Mucosa of descending colon (tissue), 3 donors: ENCODE measurements at regions not wholly inside any gene's neighbourhood (a gene's known extent, or its start where the extent isn't known, plus 50 kb on each side); places are given as distances from the start of the nearest gene placed in this dataset.
"Not testable (repeated sequence)": the region's sequence is repeated elsewhere in the genome, so short reads cannot be mapped to it uniquely, and the experiment has no call there.

Experiments
- ATAC-seq: fragments of 200-7000 bp; cut with Tn5 transposase; one replicate; pipeline ENCODE4 v1.9.1; 2020; ENCODE audit warnings: mild to moderate bottlenecking, moderate library complexity
- DNase-seq, 3 donors: peaks; one replicate each; pipeline ENCODE4 v3.0.0-alpha.2; 2020
- H3K36me3 ChIP-seq: fragments of 200-600 bp; one replicate; pipeline ENCODE4 v1.8.0; 2021; ENCODE audit warnings: low read depth, mild to moderate bottlenecking
- H3K4me1 ChIP-seq: fragments of 200-600 bp; one replicate; pipeline ENCODE4 v1.8.0; 2021; ENCODE audit warnings: low read depth, mild to moderate bottlenecking
- H3K4me3 ChIP-seq: fragments of 200-600 bp; one replicate; pipeline ENCODE4 v1.8.0; 2021; ENCODE audit warnings: mild to moderate bottlenecking
- H3K9me3 ChIP-seq: fragments of 200-600 bp; one replicate; pipeline ENCODE4 v1.8.0; 2021; ENCODE audit warnings: mild to moderate bottlenecking
- CTCF ChIP-seq: fragments of 200-600 bp; IDR thresholded peaks from one replicate; pipeline ENCODE4 v1.8.0; 2022; ENCODE audit warnings: antibody characterized with exemption, mild to moderate bottlenecking
- intact Hi-C, 2 donors: fragments of 100-400 bp; cut with DNase I in 1 of 2; cut with micrococcal nuclease in 1 of 2; formaldehyde crosslinking; loops; one replicate each; pipeline versions ENCODE4 v1.11.0 to v1.11.1; 2022; cut with DNase I, micrococcal nuclease
- donor health status: DM: no; HTN: no; CAD: no; lungs with moderate emphysema.
- donor health status: DM: no; HTN: no; CAD: no.
- donor health status: DM: no; HTN: yes; CAD: no.

- Histone ChIP-seq H3K4me3 (no peak overlapping the region), H3K36me3 (no peaks in the 10 kb centered on the region), H3K4me1 (peaks cover 3% of the 10 kb centered on the region), H3K9me3 (no peaks in the 10 kb centered on the region)
- ATAC-seq (no peak), DNase-seq (no peak)
- no peak for TF ChIP-seq CTCF
- intact Hi-C loops: no loop called here
These were observed 2026.1 kb upstream of the CELF4 start for GRCh38 chr18:39591649-39592048.

- no peak for TF ChIP-seq CTCF
- Histone ChIP-seq H3K4me1 (no peaks in the 10 kb centered on the region), H3K4me3 (no peak overlapping the region), H3K36me3 (no peaks in the 10 kb centered on the region), H3K9me3 (no peaks in the 10 kb centered on the region)
- DNase-seq (no peak), ATAC-seq (no peak)
- intact Hi-C loops: no loop called here
These were observed 2023.9 kb upstream of the CELF4 start for GRCh38 chr18:39589496-39589895.

- ATAC-seq (no peak), DNase-seq (no peak)
- no peaks in the 10 kb centered on the region for H3K9me3 ChIP-seq
- TF ChIP-seq CTCF: no peak
- H3K36me3 ChIP-seq: no peaks in the 10 kb centered on the region
- intact Hi-C loops: no loop called here
- no peaks in the 10 kb centered on the region for H3K4me1 ChIP-seq
- no peak overlapping the region for H3K4me3 ChIP-seq
These were observed 2022.0 kb upstream of the CELF4 start for GRCh38 chr18:39587586-39587985.

- DNase-seq: no peak
- H3K4me3 ChIP-seq: no peak overlapping the region
- H3K4me1 ChIP-seq: no peaks in the 10 kb centered on the region
- no peak for TF ChIP-seq CTCF
- H3K36me3 ChIP-seq: no peaks in the 10 kb centered on the region
- no peaks in the 10 kb centered on the region for H3K9me3 ChIP-seq
- intact Hi-C loops: no loop called here
- no peak for ATAC-seq
These were observed 2021.1 kb upstream of the CELF4 start for GRCh38 chr18:39586741-39587140.

- no peaks in the 10 kb centered on the region for H3K36me3 ChIP-seq
- H3K9me3 ChIP-seq: no peaks in the 10 kb centered on the region
- TF ChIP-seq CTCF: no peak
- no peaks in the 10 kb centered on the region for H3K4me1 ChIP-seq
- intact Hi-C loops: no loop called here
- ATAC-seq (no peak), DNase-seq (peak in 1 of 3 donors; percentile 3)
- H3K4me3 ChIP-seq: no peak overlapping the region
These were observed 2009.3 kb upstream of the CELF4 start for GRCh38 chr18:39574897-39575296.

GRCh38 chr18:39571511-39571910 lies 2005.9 kb upstream of the CELF4 start:
- TF ChIP-seq CTCF: no peak
- no peaks in the 10 kb centered on the region for H3K4me1 ChIP-seq
- peak in 1 of 3 donors; percentile 6 for DNase-seq
- H3K36me3 ChIP-seq: no peaks in the 10 kb centered on the region
- ATAC-seq: no peak
- intact Hi-C loops: no loop called here
- H3K9me3 ChIP-seq: no peaks in the 10 kb centered on the region
- H3K4me3 ChIP-seq: no peak overlapping the region

GRCh38 chr18:39565551-39566230 lies 2000.1 kb upstream of the CELF4 start:
- intact Hi-C loops, DNase-seq: not testable (repeated sequence)

More at GRCh38 chr18:39565551-39566230, 2000.1 kb upstream of the CELF4 start:
- not testable (repeated sequence) for H3K9me3 ChIP-seq, H3K36me3 ChIP-seq, H3K4me3 ChIP-seq, H3K4me1 ChIP-seq, ATAC-seq
